ENCODE measurements at regions not wholly inside any gene's neighbourhood (a gene's known extent, or its start where the extent isn't known, plus 50 kb on each side); places are given as distances from the start of the nearest gene placed in this dataset.

DNA sequence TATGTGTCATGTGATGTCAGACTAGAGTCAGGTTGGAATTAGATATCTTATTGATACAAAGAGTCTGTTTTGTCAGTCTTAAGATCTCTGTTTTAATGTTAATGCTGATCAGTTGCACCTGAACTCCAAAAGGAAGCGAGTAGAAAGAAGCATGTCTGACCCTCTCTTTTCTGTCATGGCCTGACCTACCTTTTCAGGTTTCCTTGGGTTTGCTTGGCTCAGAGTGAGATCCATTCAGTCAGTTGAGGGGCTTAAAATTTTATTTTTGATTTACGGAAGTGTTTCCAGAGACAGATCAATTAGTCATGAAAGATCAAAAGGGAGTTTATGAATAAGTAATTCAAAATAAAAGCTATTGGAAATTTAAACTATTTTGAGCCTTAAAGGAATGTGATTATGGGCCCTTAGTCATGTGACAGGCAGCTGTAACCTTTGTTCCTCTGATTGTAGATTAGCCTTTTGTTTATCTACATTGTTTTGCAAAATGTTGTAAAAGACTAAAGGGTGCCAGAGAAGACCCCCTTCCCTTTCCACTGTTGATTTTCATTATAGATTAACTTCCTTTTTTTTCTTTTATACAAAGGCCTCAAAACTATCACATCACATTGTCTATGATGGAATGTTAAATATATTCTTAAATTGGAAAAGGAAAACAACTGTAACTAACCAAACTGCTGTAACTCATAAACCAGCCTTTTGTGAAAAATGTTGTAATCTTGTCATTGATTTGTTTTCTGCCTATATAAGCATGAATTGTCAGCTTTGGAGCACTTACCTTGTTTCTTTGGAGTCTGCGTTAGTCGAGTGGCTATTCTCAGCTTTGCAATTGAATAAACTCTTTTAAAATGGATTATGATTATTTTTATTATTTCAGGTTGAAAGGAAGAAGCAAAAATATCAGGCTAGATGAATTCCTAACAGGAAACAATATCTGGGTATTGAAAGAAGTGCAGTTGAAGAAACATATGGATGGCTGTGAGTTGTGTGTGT, 195.5 kb upstream of the MBL2 start:
- Histone ChIP-seq H3K4me3 (ENCODE audit: low read depth, low read length) (no peak overlapping the region), H3K27ac (no peak overlapping the region), H3K36me3 (no peaks in the 10 kb centered on the region), H3K27me3 (ENCODE audit: insufficient read depth, low read depth, severe bottlenecking) (no peaks in the 10 kb centered on the region), H3K9me3 (ENCODE audit: severe bottlenecking) (no peaks in the 10 kb centered on the region)
- DNase-seq, result no peak
- TF ChIP-seq, protein P1, sequence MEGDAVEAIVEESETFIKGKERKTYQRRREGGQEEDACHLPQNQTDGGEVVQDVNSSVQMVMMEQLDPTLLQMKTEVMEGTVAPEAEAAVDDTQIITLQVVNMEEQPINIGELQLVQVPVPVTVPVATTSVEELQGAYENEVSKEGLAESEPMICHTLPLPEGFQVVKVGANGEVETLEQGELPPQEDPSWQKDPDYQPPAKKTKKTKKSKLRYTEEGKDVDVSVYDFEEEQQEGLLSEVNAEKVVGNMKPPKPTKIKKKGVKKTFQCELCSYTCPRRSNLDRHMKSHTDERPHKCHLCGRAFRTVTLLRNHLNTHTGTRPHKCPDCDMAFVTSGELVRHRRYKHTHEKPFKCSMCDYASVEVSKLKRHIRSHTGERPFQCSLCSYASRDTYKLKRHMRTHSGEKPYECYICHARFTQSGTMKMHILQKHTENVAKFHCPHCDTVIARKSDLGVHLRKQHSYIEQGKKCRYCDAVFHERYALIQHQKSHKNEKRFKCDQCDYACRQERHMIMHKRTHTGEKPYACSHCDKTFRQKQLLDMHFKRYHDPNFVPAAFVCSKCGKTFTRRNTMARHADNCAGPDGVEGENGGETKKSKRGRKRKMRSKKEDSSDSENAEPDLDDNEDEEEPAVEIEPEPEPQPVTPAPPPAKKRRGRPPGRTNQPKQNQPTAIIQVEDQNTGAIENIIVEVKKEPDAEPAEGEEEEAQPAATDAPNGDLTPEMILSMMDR (IDR thresholded peaks at IDR 0.05; ENCODE audit: low read depth, low read length), result no peak

DNA sequence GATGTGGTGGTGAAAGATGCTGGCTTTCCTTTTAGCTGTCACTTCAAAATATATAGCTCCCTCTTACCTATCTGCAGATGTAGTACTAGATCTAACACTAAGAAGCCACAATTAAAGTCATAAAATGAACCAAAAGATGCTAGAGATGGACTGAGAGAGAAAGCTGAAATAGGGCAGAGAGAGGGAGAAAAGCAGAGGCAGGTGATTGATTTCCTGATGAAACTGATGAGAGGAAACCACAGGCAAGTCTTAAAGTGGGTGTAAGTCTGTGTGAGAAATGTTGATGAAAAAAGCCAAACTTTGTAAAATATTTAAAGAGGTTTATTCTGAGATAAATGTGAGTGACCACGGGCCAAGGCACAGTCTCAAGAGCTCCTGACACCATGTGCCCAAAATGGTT, 194.3 kb upstream of the MBL2 start:
- Histone ChIP-seq H3K27me3 (ENCODE audit: insufficient read depth, low read depth, severe bottlenecking) (no peaks in the 10 kb centered on the region), H3K36me3 (no peaks in the 10 kb centered on the region), H3K9me3 (ENCODE audit: severe bottlenecking) (no peaks in the 10 kb centered on the region), H3K27ac (no peak overlapping the region), H3K4me3 (ENCODE audit: low read depth, low read length) (no peak overlapping the region)
- TF ChIP-seq, protein P1 (IDR thresholded peaks at IDR 0.05; ENCODE audit: low read depth, low read length), result no peak
- no peak for DNase-seq

DNA sequence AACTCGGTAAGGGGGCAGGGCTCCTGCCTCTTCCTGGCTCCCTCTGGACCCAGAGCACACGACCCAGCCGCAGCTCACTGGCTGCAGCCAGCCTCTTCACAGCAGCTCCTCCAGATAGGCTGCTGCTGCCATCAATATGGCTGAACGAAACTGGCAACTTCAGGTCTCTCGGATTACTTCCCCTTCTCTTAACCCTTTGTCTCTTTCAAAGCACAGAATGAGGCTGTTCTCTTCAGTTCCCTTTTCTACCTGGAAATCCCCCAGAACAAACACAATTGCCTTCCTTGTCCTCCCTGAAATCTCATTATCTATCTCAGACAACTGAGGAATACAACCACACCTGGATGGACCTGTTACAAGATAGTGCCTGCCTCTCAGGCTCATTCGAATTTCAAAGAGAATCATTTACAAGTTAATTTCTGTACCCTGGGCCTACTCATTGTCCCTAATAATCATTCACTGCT, 193.4 kb upstream of the MBL2 start:
- no peak for DNase-seq
- H3K27ac ChIP-seq, result no peak overlapping the region
- no peaks in the 10 kb centered on the region for H3K27me3 ChIP-seq (ENCODE audit: insufficient read depth, low read depth, severe bottlenecking)
- H3K9me3 ChIP-seq (ENCODE audit: severe bottlenecking), result no peaks in the 10 kb centered on the region
- H3K36me3 ChIP-seq, result no peaks in the 10 kb centered on the region
- TF ChIP-seq, protein P1 (IDR thresholded peaks at IDR 0.05; ENCODE audit: low read depth, low read length), result no peak
- H3K4me3 ChIP-seq (ENCODE audit: low read depth, low read length), result no peak overlapping the region

DNA sequence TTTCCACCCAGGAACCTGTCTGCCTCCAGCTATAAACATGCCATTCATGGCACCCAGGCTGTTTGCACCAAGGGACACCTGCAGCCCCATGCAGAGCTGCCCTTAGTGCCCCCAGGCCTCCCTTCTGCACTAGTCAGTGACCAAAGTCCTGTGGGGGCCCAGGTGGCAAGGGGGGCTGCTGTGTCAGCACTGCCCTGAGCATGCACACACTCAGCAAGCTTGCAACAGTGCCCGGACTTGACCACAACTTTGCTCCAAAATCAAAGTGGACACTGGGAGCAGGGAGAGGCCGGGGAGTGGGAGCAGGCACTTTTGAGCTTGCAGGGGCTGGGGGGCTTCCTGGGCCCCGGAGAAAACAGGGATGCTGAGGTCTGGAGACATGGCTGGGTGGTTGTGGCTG, 192.9 kb upstream of the MBL2 start:
- H3K27me3 ChIP-seq (ENCODE audit: insufficient read depth, low read depth, severe bottlenecking), result no peaks in the 10 kb centered on the region
- TF ChIP-seq, protein P1 (IDR thresholded peaks at IDR 0.05; ENCODE audit: low read depth, low read length), result no peak
- no peak for DNase-seq
- no peaks in the 10 kb centered on the region for H3K36me3 ChIP-seq
- H3K27ac ChIP-seq, result no peak overlapping the region
- H3K9me3 ChIP-seq (ENCODE audit: severe bottlenecking), result no peaks in the 10 kb centered on the region
- H3K4me3 ChIP-seq (ENCODE audit: low read depth, low read length), result no peak overlapping the region

DNA sequence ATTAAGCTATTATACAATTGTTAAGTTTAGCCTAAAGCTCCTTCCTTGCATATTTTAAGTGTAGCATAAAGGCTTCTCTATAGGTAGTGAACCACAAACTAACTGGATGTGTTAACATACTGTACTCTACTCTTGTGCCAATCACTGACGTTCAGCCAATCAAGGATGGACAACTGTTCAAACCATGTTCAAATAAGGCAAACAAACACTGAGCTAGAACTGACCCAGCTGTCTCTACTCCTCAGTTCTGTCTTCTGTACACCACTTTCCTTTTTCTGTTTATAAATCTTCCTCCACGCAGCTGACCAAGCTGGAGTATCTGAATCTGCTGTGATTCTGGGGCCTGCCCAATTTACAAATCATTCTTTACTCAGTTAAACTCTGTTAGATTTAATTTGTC, 188.7 kb upstream of the MBL2 start:
- Histone ChIP-seq H3K27me3 (ENCODE audit: insufficient read depth, low read depth, severe bottlenecking) (no peaks in the 10 kb centered on the region), H3K27ac (no peak overlapping the region), H3K9me3 (ENCODE audit: severe bottlenecking) (no peaks in the 10 kb centered on the region), H3K36me3 (no peaks in the 10 kb centered on the region), H3K4me3 (ENCODE audit: low read depth, low read length) (no peak overlapping the region)
- no peak for DNase-seq
- TF ChIP-seq, protein P1 (IDR thresholded peaks at IDR 0.05; ENCODE audit: low read depth, low read length), result no peak

Data from WERI-Rb-1 (cell line).